ENCODE measurements at regions not wholly inside any gene's neighbourhood (a gene's known extent, or its start where the extent isn't known, plus 50 kb on each side); places are given as distances from the start of the nearest gene placed in this dataset.

- H3K27ac ChIP-seq: no peak overlapping the region
- no peak for TF ChIP-seq ZFX (IDR thresholded peaks at IDR 0.05)
- TF ChIP-seq CTCF (conservative IDR thresholded peaks at IDR 0.05): no peak
These were observed 88.8 kb upstream of the IPO9 start for GRCh38 chr1:201740086-201740541.

DNA sequence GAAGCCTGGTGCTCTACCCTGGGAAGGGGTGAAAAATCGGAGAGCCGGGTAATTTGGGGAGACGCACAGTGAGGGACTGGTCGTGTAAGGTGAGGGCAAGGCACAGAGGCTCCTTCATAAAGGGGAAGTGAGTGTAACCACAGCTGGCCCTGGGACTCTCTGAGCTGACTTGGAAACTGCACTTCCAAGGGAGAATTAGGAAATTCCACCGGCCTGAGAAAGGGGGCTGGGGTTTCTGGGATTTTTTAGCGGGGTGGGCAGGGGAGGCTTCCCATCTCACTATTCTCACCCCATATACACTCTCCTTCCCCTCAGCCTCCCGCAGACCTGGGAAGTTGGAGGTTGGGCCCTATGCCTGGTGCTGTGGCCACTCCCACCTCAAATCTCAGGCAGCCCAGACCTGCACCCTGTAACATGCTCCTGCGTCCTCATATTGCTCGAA lies 88.3 kb upstream of the IPO9 start:
- no peak overlapping the region for H3K27ac ChIP-seq
- TF ChIP-seq ZFX (IDR thresholded peaks at IDR 0.05) (no peak), CTCF (conservative IDR thresholded peaks at IDR 0.05) (no peak)

DNA sequence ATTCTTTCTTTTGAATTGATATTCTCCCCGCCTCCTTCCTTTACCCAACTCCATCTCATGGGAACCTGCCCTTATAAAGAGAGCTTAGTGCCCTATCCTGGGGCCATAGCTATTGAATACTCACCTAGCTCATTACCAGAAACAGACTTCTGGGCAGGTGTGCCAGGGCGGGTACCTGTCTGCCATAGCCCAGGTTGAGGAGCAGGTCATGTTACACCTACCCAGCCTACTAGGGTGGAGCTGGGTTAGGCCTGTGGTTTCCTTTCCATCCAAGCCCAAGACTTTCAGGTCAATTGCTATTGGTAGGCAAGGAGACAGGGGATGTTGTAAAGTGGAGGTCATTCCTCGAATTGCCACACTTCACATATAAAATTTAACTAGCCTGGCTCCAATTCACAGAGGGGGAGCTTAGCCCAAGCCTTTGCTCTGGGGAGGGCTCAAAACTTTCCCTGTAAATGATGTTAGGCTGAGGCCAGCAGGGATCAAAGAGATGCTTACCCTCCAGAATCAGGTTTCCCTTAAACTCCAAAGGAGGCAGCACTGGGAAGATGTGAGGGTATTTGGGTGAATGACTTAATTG lies 87.1 kb upstream of the IPO9 start:
- TF ChIP-seq ZFX (IDR thresholded peaks at IDR 0.05) (no peak), CTCF (conservative IDR thresholded peaks at IDR 0.05) (no peak)
- no peak overlapping the region for H3K27ac ChIP-seq

DNA sequence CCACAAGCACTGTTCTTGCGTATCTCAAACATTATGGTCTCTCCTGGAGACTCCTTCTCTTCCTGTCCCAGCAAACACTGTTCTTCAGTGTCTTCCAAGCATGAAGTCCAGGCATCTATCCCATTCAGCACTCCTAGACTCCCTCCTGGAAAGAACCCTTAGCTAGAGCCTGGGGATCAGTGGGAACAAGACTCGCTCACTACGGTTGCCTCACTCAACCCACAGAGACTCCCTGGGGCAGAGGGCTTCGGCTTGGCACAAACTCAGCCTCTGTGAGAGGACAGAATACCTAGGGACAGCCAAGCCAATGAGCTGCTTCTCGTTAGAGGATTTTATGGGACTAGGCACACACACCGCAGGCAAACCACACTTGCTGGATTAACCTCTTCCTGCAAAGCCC lies 86.5 kb upstream of the IPO9 start:
- TF ChIP-seq CTCF (conservative IDR thresholded peaks at IDR 0.05): no peak
- TF ChIP-seq ZFX (IDR thresholded peaks at IDR 0.05): no peak
- no peak overlapping the region for H3K27ac ChIP-seq

GRCh38 chr1:201742955-201743805 lies 85.8 kb upstream of the IPO9 start:
- H3K27ac ChIP-seq: no peak overlapping the region
- no peak for TF ChIP-seq ZFX (IDR thresholded peaks at IDR 0.05)
- TF ChIP-seq CTCF (conservative IDR thresholded peaks at IDR 0.05): no peak

DNA sequence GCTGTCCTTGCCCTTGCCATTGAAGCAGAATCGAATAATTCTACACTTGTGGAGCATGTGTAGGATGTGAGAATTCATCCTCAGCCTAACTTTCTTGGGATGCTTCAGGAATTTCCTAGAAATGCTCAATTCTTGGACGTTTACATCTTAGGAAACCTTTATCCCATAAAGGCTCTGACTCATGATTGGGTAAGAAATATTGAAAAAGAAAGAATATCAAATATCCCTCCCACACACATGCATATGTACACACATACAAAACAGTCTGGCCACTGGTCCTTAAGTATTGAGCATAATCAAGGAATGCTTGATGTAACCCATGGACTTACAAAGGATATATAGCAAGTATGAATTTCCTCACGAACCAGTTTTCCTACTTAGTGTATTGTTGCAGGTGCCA lies 83.9 kb upstream of the IPO9 start:
- no peak for TF ChIP-seq CTCF (conservative IDR thresholded peaks at IDR 0.05)
- TF ChIP-seq ZFX (IDR thresholded peaks at IDR 0.05): no peak
- H3K27ac ChIP-seq: no peak overlapping the region

DNA sequence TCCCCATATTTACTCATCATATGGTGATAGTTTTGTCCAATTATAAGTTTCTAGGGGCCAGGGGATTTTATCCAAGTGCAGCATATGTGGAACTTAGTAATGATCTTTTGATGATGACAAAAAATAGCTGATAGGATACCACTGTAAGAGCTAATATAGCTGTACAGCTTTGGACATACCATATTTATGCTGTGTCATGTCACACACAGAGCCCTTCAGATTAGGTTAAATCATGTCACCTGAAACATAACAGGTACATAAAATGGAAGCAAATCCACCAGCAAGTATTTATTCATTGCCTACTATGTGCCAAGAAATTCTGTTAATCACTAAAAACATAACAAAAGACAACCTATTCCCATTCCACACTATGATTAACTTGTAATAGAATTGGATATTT lies 82.8 kb upstream of the IPO9 start:
- H3K27ac ChIP-seq: no peak overlapping the region
- TF ChIP-seq ZFX (IDR thresholded peaks at IDR 0.05) (no peak), CTCF (conservative IDR thresholded peaks at IDR 0.05) (no peak)

Measured in C4-2B (cell line).